Left renal cortex interstitium (tissue), 4 donors: ENCODE measurements at regions not wholly inside any gene's neighbourhood (a gene's known extent, or its start where the extent isn't known, plus 50 kb on each side); places are given as distances from the start of the nearest gene placed in this dataset.
A peak's percentile ranks its signal among the peaks of the same experiment; 100 is the strongest.
"Not testable (repeated sequence)": the region's sequence is repeated elsewhere in the genome, so short reads cannot be mapped to it uniquely, and the experiment has no call there.

Experiments used
- DNase-seq, 4 donors: peaks; one replicate each; pipeline ENCODE4 v3.0.0-alpha.2; 2013; ENCODE audit warnings: low read depth in 4 of 4, low spot score in 2 of 4, missing footprints in 1 of 4

- no peak for DNase-seq
Observed at GRCh38 chr5:128782446-128782845, 182.8 kb upstream of the SLC27A6 start.

- DNase-seq: no peak
Observed at GRCh38 chr5:128784726-128785125, 180.6 kb upstream of the SLC27A6 start.

GRCh38 chr5:128791312-128791711 lies 174.0 kb upstream of the SLC27A6 start:
- no peak for DNase-seq

- DNase-seq: no peak
Observed at GRCh38 chr5:128796506-128796905, 168.8 kb upstream of the SLC27A6 start.

- DNase-seq: no peak
Observed at GRCh38 chr5:128798871-128799270, 166.4 kb upstream of the SLC27A6 start.

GRCh38 chr5:128799945-128800344 lies 165.3 kb upstream of the SLC27A6 start:
- no peak for DNase-seq

- DNase-seq: no peak
Observed at GRCh38 chr5:128800377-128800776, 164.9 kb upstream of the SLC27A6 start.

GRCh38 chr5:128813317-128814070 lies 151.8 kb upstream of the SLC27A6 start:
- no peak for DNase-seq

GRCh38 chr5:128815201-128815600 lies 150.1 kb upstream of the SLC27A6 start:
- no peak for DNase-seq

GRCh38 chr5:128825826-128826225 lies 139.5 kb upstream of the SLC27A6 start:
- DNase-seq: no peak

- no peak for DNase-seq
Observed at GRCh38 chr5:128826275-128826674, 139.0 kb upstream of the SLC27A6 start.

GRCh38 chr5:128836571-128836970 lies 128.7 kb upstream of the SLC27A6 start:
- DNase-seq: no peak

- DNase-seq: no peak
Observed at GRCh38 chr5:128838623-128839022, 126.7 kb upstream of the SLC27A6 start.

GRCh38 chr5:128842241-128842640 lies 123.0 kb upstream of the SLC27A6 start:
- DNase-seq: no peak

GRCh38 chr5:128844354-128844923 lies 120.8 kb upstream of the SLC27A6 start:
- DNase-seq: peak in 1 of 4 donors; percentile 32

- DNase-seq: no peak
Observed at GRCh38 chr5:128850049-128850448, 115.2 kb upstream of the SLC27A6 start.

GRCh38 chr5:128854931-128855330 lies 110.4 kb upstream of the SLC27A6 start:
- DNase-seq: no peak

GRCh38 chr5:128857076-128857677 lies 108.1 kb upstream of the SLC27A6 start:
- DNase-seq: no peak

GRCh38 chr5:128858995-128859394 lies 106.3 kb upstream of the SLC27A6 start:
- no peak for DNase-seq

GRCh38 chr5:128861155-128861554 lies 104.1 kb upstream of the SLC27A6 start:
- DNase-seq: not testable (repeated sequence)

- no peak for DNase-seq
Observed at GRCh38 chr5:128869970-128870369, 95.3 kb upstream of the SLC27A6 start.

- DNase-seq: no peak
Observed at GRCh38 chr5:128870373-128870772, 94.9 kb upstream of the SLC27A6 start.
